ENCODE measurements at regions not wholly inside any gene's neighbourhood (a gene's known extent, or its start where the extent isn't known, plus 50 kb on each side); places are given as distances from the start of the nearest gene placed in this dataset.

GRCh38 chr6:14339172-14339571 is 221.6 kb downstream of the CD83 start:
- DNase-seq = no peak

- no peak for DNase-seq
Observed at GRCh38 chr6:14339711-14340584, 222.4 kb downstream of the CD83 start.

GRCh38 chr6:14344486-14344885 is 226.9 kb downstream of the CD83 start:
- DNase-seq = no peak

GRCh38 chr6:14348389-14348788 is 230.8 kb downstream of the CD83 start:
- no peak for DNase-seq

- DNase-seq = no peak
Observed at GRCh38 chr6:14349507-14349906, 231.9 kb downstream of the CD83 start.

- DNase-seq = no peak
Observed at GRCh38 chr6:14350210-14350609, 232.6 kb downstream of the CD83 start.

GRCh38 chr6:14353281-14353680 is 235.7 kb downstream of the CD83 start:
- no peak for DNase-seq

GRCh38 chr6:14353798-14354197 is 236.2 kb downstream of the CD83 start:
- no peak for DNase-seq

- DNase-seq = peak; percentile 80
Observed at GRCh38 chr6:14354919-14355572, 237.5 kb downstream of the CD83 start.

- DNase-seq = no peak
Observed at GRCh38 chr6:14359438-14359837, 241.9 kb downstream of the CD83 start.

GRCh38 chr6:14360565-14360964 is 243.0 kb downstream of the CD83 start:
- no peak for DNase-seq

- no peak for DNase-seq
Observed at GRCh38 chr6:14361297-14361696, 243.7 kb downstream of the CD83 start.

- no peak for DNase-seq
Observed at GRCh38 chr6:14361956-14362587, 244.5 kb downstream of the CD83 start.

- DNase-seq = no peak
Observed at GRCh38 chr6:14364370-14364769, 246.8 kb downstream of the CD83 start.

GRCh38 chr6:14365393-14365792 is 247.8 kb downstream of the CD83 start:
- DNase-seq = peak; percentile 29

- no peak for DNase-seq
Observed at GRCh38 chr6:14366315-14366714, 248.7 kb downstream of the CD83 start.

GRCh38 chr6:14366872-14367271 is 249.3 kb downstream of the CD83 start:
- no peak for DNase-seq

- no peak for DNase-seq
Observed at GRCh38 chr6:14367296-14367695, 249.7 kb downstream of the CD83 start.

GRCh38 chr6:14369717-14370116 is 252.1 kb downstream of the CD83 start:
- no peak for DNase-seq

GRCh38 chr6:14371530-14371929 is 254.0 kb downstream of the CD83 start:
- DNase-seq = no peak

- no peak for DNase-seq
Observed at GRCh38 chr6:14372734-14373489, 255.3 kb downstream of the CD83 start.

GRCh38 chr6:14373648-14374437 is 256.3 kb downstream of the CD83 start:
- DNase-seq = no peak

All from EL (cell line).